ENCODE measurements at regions not wholly inside any gene's neighbourhood (a gene's known extent, or its start where the extent isn't known, plus 50 kb on each side); places are given as distances from the start of the nearest gene placed in this dataset.
"Not testable (repeated sequence)": the region's sequence is repeated elsewhere in the genome, so short reads cannot be mapped to it uniquely, and the experiment has no call there.

- no peak overlapping the region for H3K4me3 ChIP-seq
- TF ChIP-seq, protein P1, sequence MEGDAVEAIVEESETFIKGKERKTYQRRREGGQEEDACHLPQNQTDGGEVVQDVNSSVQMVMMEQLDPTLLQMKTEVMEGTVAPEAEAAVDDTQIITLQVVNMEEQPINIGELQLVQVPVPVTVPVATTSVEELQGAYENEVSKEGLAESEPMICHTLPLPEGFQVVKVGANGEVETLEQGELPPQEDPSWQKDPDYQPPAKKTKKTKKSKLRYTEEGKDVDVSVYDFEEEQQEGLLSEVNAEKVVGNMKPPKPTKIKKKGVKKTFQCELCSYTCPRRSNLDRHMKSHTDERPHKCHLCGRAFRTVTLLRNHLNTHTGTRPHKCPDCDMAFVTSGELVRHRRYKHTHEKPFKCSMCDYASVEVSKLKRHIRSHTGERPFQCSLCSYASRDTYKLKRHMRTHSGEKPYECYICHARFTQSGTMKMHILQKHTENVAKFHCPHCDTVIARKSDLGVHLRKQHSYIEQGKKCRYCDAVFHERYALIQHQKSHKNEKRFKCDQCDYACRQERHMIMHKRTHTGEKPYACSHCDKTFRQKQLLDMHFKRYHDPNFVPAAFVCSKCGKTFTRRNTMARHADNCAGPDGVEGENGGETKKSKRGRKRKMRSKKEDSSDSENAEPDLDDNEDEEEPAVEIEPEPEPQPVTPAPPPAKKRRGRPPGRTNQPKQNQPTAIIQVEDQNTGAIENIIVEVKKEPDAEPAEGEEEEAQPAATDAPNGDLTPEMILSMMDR (IDR thresholded peaks at IDR 0.05): no peak
- no peak for DNase-seq
- H3K36me3 ChIP-seq: no peaks in the 10 kb centered on the region
- peaks cover 0 to 2% (median 0%) of the 10 kb centered on the region in 4 donors for H3K9me3 ChIP-seq
- H3K27ac ChIP-seq: no peak overlapping the region
- 69% methylated on average over 2 of the region's 2 CpGs for WGBS, 2 donors
- no peaks in the 10 kb centered on the region for H3K4me1 ChIP-seq
- intact Hi-C loops (cut with DNase I): no loop called here
- no peaks in the 10 kb centered on the region for H3K27me3 ChIP-seq
Measured at GRCh38 chr3:35295906-35296305, 343.4 kb upstream of the ARPP21 start.

DNA sequence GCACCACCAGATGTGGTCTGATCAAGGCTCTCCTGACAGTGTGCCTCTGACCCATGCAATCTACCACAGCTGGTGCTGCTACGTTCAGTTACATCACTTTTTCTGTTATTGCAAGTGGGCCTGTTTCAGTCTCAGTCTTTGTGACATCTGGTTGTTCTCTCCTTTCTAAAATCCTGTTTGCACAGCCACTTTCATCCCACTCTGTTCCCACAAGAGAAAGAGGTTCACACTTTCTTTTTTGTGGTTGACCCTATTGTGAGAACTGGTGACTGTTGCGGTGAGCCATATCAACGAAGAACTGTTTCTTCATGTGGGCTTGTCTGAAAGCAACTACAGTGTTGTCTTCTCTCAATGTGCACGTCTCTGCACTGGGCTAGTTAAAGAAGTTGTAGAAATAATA is 342.8 kb upstream of the ARPP21 start:
- Histone ChIP-seq H3K9me3 (peaks cover 0 to 2% (median 0%) of the 10 kb centered on the region in 4 donors), H3K4me1 (no peaks in the 10 kb centered on the region), H3K4me3 (no peak overlapping the region), H3K27me3 (no peaks in the 10 kb centered on the region), H3K27ac (no peak overlapping the region), H3K36me3 (no peaks in the 10 kb centered on the region)
- WGBS, 2 donors: 65 to 76% methylated on average over 4 of the region's 4 CpGs
- intact Hi-C loops (cut with DNase I): no loop called here
- no peak for DNase-seq
- TF ChIP-seq, protein P1 (IDR thresholded peaks at IDR 0.05): no peak
- TF ChIP-seq POLR2AphosphoS5 (IDR thresholded peaks at IDR 0.05) (no peak), POLR2A (IDR thresholded peaks at IDR 0.05) (no peak), EP300 (IDR thresholded peaks at IDR 0.05) (no peak)

- H3K36me3 ChIP-seq; intact Hi-C loops (cut with DNase I); H3K4me3 ChIP-seq; H3K4me1 ChIP-seq; H3K27ac ChIP-seq; H3K27me3 ChIP-seq; H3K9me3 ChIP-seq; DNase-seq: not testable (repeated sequence)
- WGBS, 2 donors: 67 to 80% methylated on average over 2 of the region's 2 CpGs
Measured at GRCh38 chr3:35296944-35297343, 342.4 kb upstream of the ARPP21 start.

GRCh38 chr3:35305406-35305805 is 333.9 kb upstream of the ARPP21 start:
- intact Hi-C loops (cut with DNase I): no loop called here
- TF ChIP-seq EP300 (IDR thresholded peaks at IDR 0.05) (no peak), POLR2A (IDR thresholded peaks at IDR 0.05) (no peak), POLR2AphosphoS5 (IDR thresholded peaks at IDR 0.05) (no peak)
- no peak for DNase-seq
- 83 to 85% methylated on average over 3 of the region's 3 CpGs for WGBS, 2 donors
- H3K27me3 ChIP-seq: no peaks in the 10 kb centered on the region
- no peak overlapping the region for H3K27ac ChIP-seq
- H3K4me1 ChIP-seq: no peaks in the 10 kb centered on the region
- H3K9me3 ChIP-seq: no peaks in the 10 kb centered on the region
- no peaks in the 10 kb centered on the region for H3K36me3 ChIP-seq
- no peak overlapping the region for H3K4me3 ChIP-seq

GRCh38 chr3:35307296-35307695 is 332.0 kb upstream of the ARPP21 start:
- intact Hi-C loops (cut with DNase I): no loop called here
- 59 to 73% methylated on average over 2 of the region's 2 CpGs for WGBS, 2 donors

GRCh38 chr3:35316841-35317240 is 322.5 kb upstream of the ARPP21 start:
- H3K9me3 ChIP-seq; H3K36me3 ChIP-seq; H3K27ac ChIP-seq; H3K27me3 ChIP-seq; intact Hi-C loops (cut with DNase I); H3K4me3 ChIP-seq; H3K4me1 ChIP-seq; DNase-seq: not testable (repeated sequence)
- 95 to 97% methylated on average over 2 of the region's 2 CpGs for WGBS, 2 donors

More at GRCh38 chr3:35307296-35307695, 332.0 kb upstream of the ARPP21 start:
- H3K36me3 ChIP-seq: no peaks in the 10 kb centered on the region
- H3K27ac ChIP-seq: no peak overlapping the region
- TF ChIP-seq POLR2A (IDR thresholded peaks at IDR 0.05) (no peak), POLR2AphosphoS5 (IDR thresholded peaks at IDR 0.05) (no peak), EP300 (IDR thresholded peaks at IDR 0.05) (no peak)
- TF ChIP-seq, protein P1 (IDR thresholded peaks at IDR 0.05): no peak
- H3K9me3 ChIP-seq: no peaks in the 10 kb centered on the region
- no peaks in the 10 kb centered on the region for H3K4me1 ChIP-seq
- DNase-seq: no peak
- H3K4me3 ChIP-seq: no peak overlapping the region
- no peaks in the 10 kb centered on the region for H3K27me3 ChIP-seq

Measured in sigmoid colon (tissue), 6 donors.